T-helper 17 cell (primary cell): ENCODE measurements at regions not wholly inside any gene's neighbourhood (a gene's known extent, or its start where the extent isn't known, plus 50 kb on each side); places are given as distances from the start of the nearest gene placed in this dataset.
"Not testable (repeated sequence)": the region's sequence is repeated elsewhere in the genome, so short reads cannot be mapped to it uniquely, and the experiment has no call there.

Experiments used
- ATAC-seq: fragments of 150-1000 bp; cut with Tn5 transposase; 2 replicates; pipeline ENCODE4 v1.10.0; 2021; ENCODE audit warnings: mild to moderate bottlenecking, moderate library complexity
- DNase-seq, 3 donors: peaks; one replicate each; pipeline versions ENCODE4 v3.0.0 to v3.0.0-alpha.2; 2020 to 2021
- H3K9me3 ChIP-seq: one replicate; pipeline ENCODE4 v1.7.0; 2013; ENCODE audit warnings: low read length, mild to moderate bottlenecking; ENCODE audit not compliant: control insufficient read depth, poor library complexity, severe bottlenecking
- H3K27ac Mint-ChIP-seq: one replicate; pipeline ENCODE4 v1.8.0; 2022; ENCODE audit warnings: mild to moderate bottlenecking, moderate library complexity, mixed read lengths
- H3K27me3 Mint-ChIP-seq: one replicate; pipeline ENCODE4 v1.8.0; 2022; ENCODE audit warnings: mixed read lengths
- H3K36me3 Mint-ChIP-seq: one replicate; pipeline ENCODE4 v1.8.0; 2022; ENCODE audit warnings: low read depth, mixed read lengths
- H3K4me1 Mint-ChIP-seq: one replicate; pipeline ENCODE4 v1.8.0; 2022; ENCODE audit warnings: mild to moderate bottlenecking, mixed read lengths
- H3K4me3 Mint-ChIP-seq: one replicate; pipeline ENCODE4 v1.8.0; 2022; ENCODE audit warnings: mild to moderate bottlenecking, moderate library complexity, mixed read lengths

GRCh38 chr1:143652744-143653428 lies 318.9 kb downstream of the FAM72C start:
- Mint-ChIP-seq H3K27ac (no peak overlapping the region), H3K27me3 (peaks cover 76% of the 10 kb centered on the region), H3K4me3 (no peak overlapping the region)

GRCh38 chr1:143652187-143652586 lies 319.6 kb downstream of the FAM72C start:
- Mint-ChIP-seq H3K27me3 (peaks cover 69% of the 10 kb centered on the region), H3K4me3 (no peak overlapping the region), H3K27ac (no peak overlapping the region), H3K4me1 (no peaks in the 10 kb centered on the region), H3K36me3 (no peaks in the 10 kb centered on the region)
- H3K9me3 ChIP-seq = no peaks in the 10 kb centered on the region
- ATAC-seq = no peak
- DNase-seq = no peak

More at GRCh38 chr1:143652744-143653428, 318.9 kb downstream of the FAM72C start:
- H3K9me3 ChIP-seq = no peaks in the 10 kb centered on the region
- no peak for DNase-seq
- ATAC-seq = no peak
- Mint-ChIP-seq H3K36me3 (no peaks in the 10 kb centered on the region), H3K4me1 (no peaks in the 10 kb centered on the region)

- no peak overlapping the region for H3K27ac Mint-ChIP-seq
- no peaks in the 10 kb centered on the region for H3K9me3 ChIP-seq
- DNase-seq (no peak), ATAC-seq (no peak)
- H3K36me3 Mint-ChIP-seq = no peaks in the 10 kb centered on the region
- no peak overlapping the region for H3K4me3 Mint-ChIP-seq
- peaks cover 68% of the 10 kb centered on the region for H3K27me3 Mint-ChIP-seq
- H3K4me1 Mint-ChIP-seq = no peaks in the 10 kb centered on the region
Observed at GRCh38 chr1:143651350-143651992, 320.3 kb downstream of the FAM72C start.

GRCh38 chr1:143644035-143644434 lies 327.8 kb downstream of the FAM72C start:
- H3K36me3 Mint-ChIP-seq, ATAC-seq, H3K9me3 ChIP-seq, H3K27ac Mint-ChIP-seq, DNase-seq, H3K4me1 Mint-ChIP-seq: not testable (repeated sequence)
- Mint-ChIP-seq H3K4me3 (peak overlapping the region; percentile 15), H3K27me3 (peaks cover 31% of the 10 kb centered on the region)

GRCh38 chr1:143643148-143643885 lies 328.5 kb downstream of the FAM72C start:
- Mint-ChIP-seq H3K27me3 (peaks cover 27% of the 10 kb centered on the region), H3K4me1 (peaks cover 2% of the 10 kb centered on the region), H3K4me3 (no peak overlapping the region), H3K36me3 (no peaks in the 10 kb centered on the region), H3K27ac (no peak overlapping the region)
- no peaks in the 10 kb centered on the region for H3K9me3 ChIP-seq
- DNase-seq = no peak
- no peak for ATAC-seq

GRCh38 chr1:143625886-143626285 lies 345.9 kb downstream of the FAM72C start:
- H3K36me3 Mint-ChIP-seq = no peaks in the 10 kb centered on the region

GRCh38 chr1:143619851-143620250 lies 351.9 kb downstream of the FAM72C start:
- DNase-seq (no peak), ATAC-seq (no peak)
- Mint-ChIP-seq H3K4me1 (no peaks in the 10 kb centered on the region), H3K4me3 (no peak overlapping the region), H3K36me3 (no peaks in the 10 kb centered on the region), H3K27ac (no peak overlapping the region), H3K27me3 (peaks cover 31% of the 10 kb centered on the region)
- H3K9me3 ChIP-seq = no peaks in the 10 kb centered on the region

More at GRCh38 chr1:143625886-143626285, 345.9 kb downstream of the FAM72C start:
- Mint-ChIP-seq H3K27me3 (peaks cover 70% of the 10 kb centered on the region), H3K4me3 (no peak overlapping the region), H3K27ac (no peak overlapping the region), H3K4me1 (no peaks in the 10 kb centered on the region)
- DNase-seq (no peak), ATAC-seq (no peak)
- no peaks in the 10 kb centered on the region for H3K9me3 ChIP-seq

- no peaks in the 10 kb centered on the region for H3K9me3 ChIP-seq
- H3K4me3 Mint-ChIP-seq = no peak overlapping the region
- no peaks in the 10 kb centered on the region for H3K4me1 Mint-ChIP-seq
- no peak for DNase-seq
- H3K27ac Mint-ChIP-seq = no peak overlapping the region
- no peak for ATAC-seq
- H3K27me3 Mint-ChIP-seq = peaks cover 28% of the 10 kb centered on the region
- no peaks in the 10 kb centered on the region for H3K36me3 Mint-ChIP-seq
Observed at GRCh38 chr1:143611159-143611558, 360.6 kb downstream of the FAM72C start.

- H3K4me3 Mint-ChIP-seq = no peak overlapping the region
- no peaks in the 10 kb centered on the region for H3K4me1 Mint-ChIP-seq
- peaks cover 24% of the 10 kb centered on the region for H3K27me3 Mint-ChIP-seq
- no peaks in the 10 kb centered on the region for H3K9me3 ChIP-seq
- no peak overlapping the region for H3K27ac Mint-ChIP-seq
- ATAC-seq (no peak), DNase-seq (no peak)
- H3K36me3 Mint-ChIP-seq = no peaks in the 10 kb centered on the region
Observed at GRCh38 chr1:143610196-143610595, 361.6 kb downstream of the FAM72C start.

- Mint-ChIP-seq H3K36me3 (no peaks in the 10 kb centered on the region), H3K27me3 (peaks cover 15% of the 10 kb centered on the region), H3K4me1 (no peaks in the 10 kb centered on the region), H3K27ac (no peak overlapping the region), H3K4me3 (no peak overlapping the region)
- H3K9me3 ChIP-seq = no peaks in the 10 kb centered on the region
- ATAC-seq (no peak), DNase-seq (no peak)
Observed at GRCh38 chr1:143604887-143605286, 366.9 kb downstream of the FAM72C start.

GRCh38 chr1:143584508-143584907 lies 387.3 kb downstream of the FAM72C start:
- Mint-ChIP-seq H3K27ac (no peak overlapping the region), H3K4me1 (no peaks in the 10 kb centered on the region), H3K36me3 (no peaks in the 10 kb centered on the region), H3K27me3 (peaks cover 32% of the 10 kb centered on the region), H3K4me3 (no peak overlapping the region)
- H3K9me3 ChIP-seq = no peaks in the 10 kb centered on the region
- no peak for DNase-seq
- ATAC-seq = no peak

GRCh38 chr1:143574891-143575520 lies 396.8 kb downstream of the FAM72C start:
- no peaks in the 10 kb centered on the region for H3K4me1 Mint-ChIP-seq
- H3K36me3 Mint-ChIP-seq = no peaks in the 10 kb centered on the region
- H3K27me3 Mint-ChIP-seq = peaks cover 13% of the 10 kb centered on the region
- H3K9me3 ChIP-seq = no peaks in the 10 kb centered on the region
- ATAC-seq (no peak), DNase-seq (no peak)
- H3K4me3 Mint-ChIP-seq = no peak overlapping the region
- H3K27ac Mint-ChIP-seq = no peak overlapping the region

GRCh38 chr1:143572661-143573060 lies 399.1 kb downstream of the FAM72C start:
- not testable (repeated sequence) for H3K4me3 Mint-ChIP-seq
- peaks cover 28% of the 10 kb centered on the region for H3K27me3 Mint-ChIP-seq

More at GRCh38 chr1:143572661-143573060, 399.1 kb downstream of the FAM72C start:
- not testable (repeated sequence) for ATAC-seq, H3K4me1 Mint-ChIP-seq, H3K36me3 Mint-ChIP-seq, H3K27ac Mint-ChIP-seq, DNase-seq, H3K9me3 ChIP-seq
